Central memory CD8-positive, alpha-beta T cell (primary cell): ENCODE measurements at regions not wholly inside any gene's neighbourhood (a gene's known extent, or its start where the extent isn't known, plus 50 kb on each side); places are given as distances from the start of the nearest gene placed in this dataset.

ENCODE experiments used
- ATAC-seq: fragments of 150-1000 bp; cut with Tn5 transposase; replicated peaks from 2 replicates; pipeline ENCODE4 v1.10.0; 2022; ENCODE audit warnings: mild to moderate bottlenecking, moderate FRiP score, moderate number of reproducible peaks; ENCODE audit not compliant: poor library complexity, severe bottlenecking; ENCODE audit errors: extremely low read depth
- DNase-seq, 2 donors: peaks; one replicate each; pipeline ENCODE4 v3.0.0; 2021; ENCODE audit warnings: low spot score in 2 of 2
- H3K27ac Mint-ChIP-seq: one replicate; pipeline ENCODE4 v1.8.0; 2022; ENCODE audit warnings: low read depth, mild to moderate bottlenecking, moderate library complexity, mixed read lengths
- H3K27me3 Mint-ChIP-seq: one replicate; pipeline ENCODE4 v1.8.0; 2022; ENCODE audit warnings: mixed read lengths
- H3K36me3 Mint-ChIP-seq: one replicate; pipeline ENCODE4 v1.8.0; 2022; ENCODE audit warnings: mild to moderate bottlenecking, moderate library complexity, mixed read lengths; ENCODE audit not compliant: insufficient read depth
- H3K4me1 Mint-ChIP-seq: one replicate; pipeline ENCODE4 v1.8.0; 2022; ENCODE audit warnings: mixed read lengths
- H3K4me3 Mint-ChIP-seq: one replicate; pipeline ENCODE4 v1.8.0; 2022; ENCODE audit warnings: mild to moderate bottlenecking, moderate library complexity, mixed read lengths
- H3K9me3 Mint-ChIP-seq: one replicate; pipeline ENCODE4 v1.8.0; 2022; ENCODE audit warnings: mixed read lengths

GRCh38 chr5:93126634-93127033, 454.4 kb downstream of the NR2F1-AS1 start:
- no peak for DNase-seq

GRCh38 chr5:93123127-93123526, 457.9 kb downstream of the NR2F1-AS1 start:
- no peaks in the 10 kb centered on the region for H3K4me1 Mint-ChIP-seq
- H3K27ac Mint-ChIP-seq, result no peak overlapping the region
- H3K36me3 Mint-ChIP-seq, result no peaks in the 10 kb centered on the region
- H3K27me3 Mint-ChIP-seq, result no peaks in the 10 kb centered on the region
- no peak overlapping the region for H3K4me3 Mint-ChIP-seq
- peaks cover 6% of the 10 kb centered on the region for H3K9me3 Mint-ChIP-seq
- ATAC-seq, result no peak
- DNase-seq, result no peak

More at GRCh38 chr5:93126634-93127033, 454.4 kb downstream of the NR2F1-AS1 start:
- no peaks in the 10 kb centered on the region for H3K36me3 Mint-ChIP-seq
- H3K4me1 Mint-ChIP-seq, result no peaks in the 10 kb centered on the region
- no peak for ATAC-seq
- H3K27me3 Mint-ChIP-seq, result no peaks in the 10 kb centered on the region
- H3K9me3 Mint-ChIP-seq, result no peaks in the 10 kb centered on the region
- H3K27ac Mint-ChIP-seq, result no peak overlapping the region
- no peak overlapping the region for H3K4me3 Mint-ChIP-seq

- H3K9me3 Mint-ChIP-seq, result peaks cover 6% of the 10 kb centered on the region
Observed at GRCh38 chr5:93122446-93122845, 458.6 kb downstream of the NR2F1-AS1 start.

GRCh38 chr5:93120771-93121170, 460.2 kb downstream of the NR2F1-AS1 start:
- DNase-seq, result no peak
- Mint-ChIP-seq H3K9me3 (peaks cover 6% of the 10 kb centered on the region), H3K4me3 (no peak overlapping the region), H3K27ac (no peak overlapping the region), H3K36me3 (no peaks in the 10 kb centered on the region), H3K4me1 (no peaks in the 10 kb centered on the region), H3K27me3 (no peaks in the 10 kb centered on the region)
- ATAC-seq, result no peak

More at GRCh38 chr5:93122446-93122845, 458.6 kb downstream of the NR2F1-AS1 start:
- no peaks in the 10 kb centered on the region for H3K27me3 Mint-ChIP-seq
- H3K4me1 Mint-ChIP-seq, result no peaks in the 10 kb centered on the region
- DNase-seq (no peak), ATAC-seq (no peak)
- H3K4me3 Mint-ChIP-seq, result no peak overlapping the region
- H3K27ac Mint-ChIP-seq, result no peak overlapping the region
- no peaks in the 10 kb centered on the region for H3K36me3 Mint-ChIP-seq

- H3K9me3 Mint-ChIP-seq, result peaks cover 6% of the 10 kb centered on the region
- ATAC-seq, result no peak
- no peaks in the 10 kb centered on the region for H3K36me3 Mint-ChIP-seq
- H3K27ac Mint-ChIP-seq, result no peak overlapping the region
- no peaks in the 10 kb centered on the region for H3K4me1 Mint-ChIP-seq
- H3K4me3 Mint-ChIP-seq, result no peak overlapping the region
- DNase-seq, result no peak
- no peaks in the 10 kb centered on the region for H3K27me3 Mint-ChIP-seq
Observed at GRCh38 chr5:93120051-93120450, 461.0 kb downstream of the NR2F1-AS1 start.

GRCh38 chr5:93117751-93118531, 463.1 kb downstream of the NR2F1-AS1 start:
- no peak overlapping the region for H3K4me3 Mint-ChIP-seq
- H3K4me1 Mint-ChIP-seq, result no peaks in the 10 kb centered on the region
- ATAC-seq (no peak), DNase-seq (no peak)
- H3K9me3 Mint-ChIP-seq, result peaks cover 6% of the 10 kb centered on the region
- H3K36me3 Mint-ChIP-seq, result no peaks in the 10 kb centered on the region
- no peaks in the 10 kb centered on the region for H3K27me3 Mint-ChIP-seq
- H3K27ac Mint-ChIP-seq, result no peak overlapping the region

GRCh38 chr5:93107805-93108520, 473.1 kb downstream of the NR2F1-AS1 start:
- no peaks in the 10 kb centered on the region for H3K4me1 Mint-ChIP-seq
- H3K4me3 Mint-ChIP-seq, result no peak overlapping the region
- H3K27ac Mint-ChIP-seq, result no peak overlapping the region
- no peaks in the 10 kb centered on the region for H3K27me3 Mint-ChIP-seq
- peaks cover 10% of the 10 kb centered on the region for H3K9me3 Mint-ChIP-seq
- ATAC-seq (no peak), DNase-seq (no peak)
- H3K36me3 Mint-ChIP-seq, result no peaks in the 10 kb centered on the region

- no peak for DNase-seq
- H3K36me3 Mint-ChIP-seq, result no peaks in the 10 kb centered on the region
- no peak overlapping the region for H3K27ac Mint-ChIP-seq
- no peaks in the 10 kb centered on the region for H3K27me3 Mint-ChIP-seq
- no peaks in the 10 kb centered on the region for H3K4me1 Mint-ChIP-seq
- ATAC-seq, result no peak
- H3K4me3 Mint-ChIP-seq, result no peak overlapping the region
- peaks cover 10% of the 10 kb centered on the region for H3K9me3 Mint-ChIP-seq
Observed at GRCh38 chr5:93107141-93107540, 473.9 kb downstream of the NR2F1-AS1 start.

- no peaks in the 10 kb centered on the region for H3K36me3 Mint-ChIP-seq
- H3K4me1 Mint-ChIP-seq, result no peaks in the 10 kb centered on the region
- H3K27ac Mint-ChIP-seq, result no peak overlapping the region
- H3K9me3 Mint-ChIP-seq, result peaks cover 18% of the 10 kb centered on the region
- H3K4me3 Mint-ChIP-seq, result no peak overlapping the region
- ATAC-seq (no peak), DNase-seq (no peak)
- no peaks in the 10 kb centered on the region for H3K27me3 Mint-ChIP-seq
Observed at GRCh38 chr5:93101661-93102060, 479.4 kb downstream of the NR2F1-AS1 start.

- no peak for DNase-seq
- no peaks in the 10 kb centered on the region for H3K27me3 Mint-ChIP-seq
- no peak for ATAC-seq
- H3K4me3 Mint-ChIP-seq, result no peak overlapping the region
- H3K36me3 Mint-ChIP-seq, result no peaks in the 10 kb centered on the region
- peaks cover 18% of the 10 kb centered on the region for H3K9me3 Mint-ChIP-seq
- no peak overlapping the region for H3K27ac Mint-ChIP-seq
- H3K4me1 Mint-ChIP-seq, result no peaks in the 10 kb centered on the region
Observed at GRCh38 chr5:93100976-93101375, 480.0 kb downstream of the NR2F1-AS1 start.

- peaks cover 18% of the 10 kb centered on the region for H3K9me3 Mint-ChIP-seq
- H3K36me3 Mint-ChIP-seq, result no peaks in the 10 kb centered on the region
- DNase-seq, result no peak
- H3K27ac Mint-ChIP-seq, result no peak overlapping the region
- ATAC-seq, result no peak
- H3K4me1 Mint-ChIP-seq, result no peaks in the 10 kb centered on the region
- no peak overlapping the region for H3K4me3 Mint-ChIP-seq
- H3K27me3 Mint-ChIP-seq, result no peaks in the 10 kb centered on the region
Observed at GRCh38 chr5:93100428-93100827, 480.6 kb downstream of the NR2F1-AS1 start.

- DNase-seq (no peak), ATAC-seq (no peak)
- Mint-ChIP-seq H3K27me3 (no peaks in the 10 kb centered on the region), H3K36me3 (no peaks in the 10 kb centered on the region), H3K4me3 (no peak overlapping the region), H3K4me1 (no peaks in the 10 kb centered on the region), H3K27ac (no peak overlapping the region), H3K9me3 (peaks cover 16% of the 10 kb centered on the region)
Observed at GRCh38 chr5:93099902-93100347, 481.1 kb downstream of the NR2F1-AS1 start.

GRCh38 chr5:93096561-93096960, 484.5 kb downstream of the NR2F1-AS1 start:
- Mint-ChIP-seq H3K36me3 (no peaks in the 10 kb centered on the region), H3K27ac (no peak overlapping the region), H3K27me3 (no peaks in the 10 kb centered on the region), H3K4me3 (no peak overlapping the region), H3K4me1 (no peaks in the 10 kb centered on the region), H3K9me3 (peaks cover 19% of the 10 kb centered on the region)
- ATAC-seq (no peak), DNase-seq (no peak)
